A549 (cell line): ENCODE measurements at regions not wholly inside any gene's neighbourhood (a gene's known extent, or its start where the extent isn't known, plus 50 kb on each side); places are given as distances from the start of the nearest gene placed in this dataset.

Experiments used
- CBX2 ChIP-seq: fragments of 200-600 bp; sonication (generic); IDR thresholded peaks from 2 replicates; pipeline ENCODE4 v1.6.1; 2016; ENCODE audit warnings: low read depth, mild to moderate bottlenecking, borderline replicate concordance
- CBX8 ChIP-seq: fragments of 200-600 bp; sonication (generic); IDR thresholded peaks from 2 replicates; pipeline ENCODE4 v1.6.1; 2016
- CTCF ChIP-seq: fragments of >200 bp; sonication (Bioruptor Twin); formaldehyde crosslinking; IDR thresholded peaks from 3 replicates; pipeline ENCODE4 v1.5.1; 2016
- EP300 ChIP-seq, 2 experiments: fragments of >200 bp; sonication (Bioruptor Twin); formaldehyde crosslinking; IDR thresholded peaks; 2 replicates in 1 of 2; 3 replicates in 1 of 2; pipeline ENCODE4 v1.6.1; 2016 to 2017
- FOSL2 ChIP-seq, 2 experiments: fragments of 450-650 bp in 1 of 2; fragments of >200 bp in 1 of 2; sonication (Bioruptor Twin) in 1 of 2; formaldehyde crosslinking; IDR thresholded peaks; 2 replicates each; pipeline versions ENCODE4 v1.5.0 to v1.6.1; 2016 to 2020; ENCODE audit warnings: mild to moderate bottlenecking in 1 of 2, moderate library complexity in 1 of 2
- HDAC2 ChIP-seq: fragments of 200-600 bp; sonication (generic); IDR thresholded peaks from 2 replicates; pipeline ENCODE4 v1.6.1; 2016
- JUNB ChIP-seq: fragments of >200 bp; sonication (Bioruptor Twin); formaldehyde crosslinking; IDR thresholded peaks from 2 replicates; pipeline ENCODE4 v1.6.1; 2016
- MYC ChIP-seq: IDR thresholded peaks from 2 replicates; pipeline ENCODE4 v1.6.1; 2012; ENCODE audit warnings: mild to moderate bottlenecking, inconsistent platforms, low read length, improper control_type of control experiment, borderline replicate concordance
- POLR2A ChIP-seq: IDR thresholded peaks from 2 replicates; pipeline ENCODE4 v1.6.1; 2012; ENCODE audit warnings: mild to moderate bottlenecking, low read length
- POLR2AphosphoS2 ChIP-seq: conservative IDR thresholded peaks from 2 replicates; pipeline ENCODE4 v1.6.1; 2012; ENCODE audit warnings: low read length, improper control_type of control experiment, inconsistent platforms
- RAD21 ChIP-seq, 2 experiments: fragments of >200 bp in 1 of 2; sonication (Bioruptor Twin) in 1 of 2; formaldehyde crosslinking in 1 of 2; IDR thresholded peaks in 1 of 2; conservative IDR thresholded peaks in 1 of 2; 2 replicates in 1 of 2; 3 replicates in 1 of 2; pipeline ENCODE4 v1.6.1; 2012 to 2018; ENCODE audit warnings: inconsistent platforms in 1 of 2
- SMC3 ChIP-seq: fragments of >200 bp; sonication (Bioruptor Twin); formaldehyde crosslinking; IDR thresholded peaks from 3 replicates; pipeline ENCODE4 v1.6.1; 2018; ENCODE audit warnings: inconsistent platforms
- SREBF2 ChIP-seq: fragments of 450-650 bp; IDR thresholded peaks from 2 replicates; pipeline ENCODE4 v1.6.1; 2014; ENCODE audit warnings: mild to moderate bottlenecking, moderate library complexity

GRCh38 chr1:241422470-241422869 is 65.5 kb upstream of the RGS7 start:
- no peak for TF ChIP-seq JUNB
- no peak for TF ChIP-seq SREBF2
- TF ChIP-seq CTCF, result no peak
- no peak for TF ChIP-seq EP300 (IDR thresholded peaks at IDR 0.05)
- no peak for TF ChIP-seq MYC
- no peak for TF ChIP-seq SMC3
- TF ChIP-seq POLR2A, result no peak
- no peak for TF ChIP-seq CBX2
- no peak for TF ChIP-seq FOSL2 (IDR thresholded peaks at IDR 0.05)
- no peak for TF ChIP-seq FOSL2 (CRISPR knock-in tag; IDR thresholded peaks at IDR 0.05)
- TF ChIP-seq RAD21 (conservative IDR thresholded peaks at IDR 0.05 in 1 of 2, IDR thresholded peaks at IDR 0.05 in 1 of 2), result no peak
- TF ChIP-seq POLR2AphosphoS2, result no peak
- TF ChIP-seq HDAC2, result no peak
- no peak for TF ChIP-seq CBX8
